Activated CD4-positive, alpha-beta memory T cell treated with anti-CD3 and anti-CD28 coated beads for 36 hours (primary cell): ENCODE measurements at regions not wholly inside any gene's neighbourhood (a gene's known extent, or its start where the extent isn't known, plus 50 kb on each side); places are given as distances from the start of the nearest gene placed in this dataset.
"Not testable (repeated sequence)": the region's sequence is repeated elsewhere in the genome, so short reads cannot be mapped to it uniquely, and the experiment has no call there.

Source experiments
- CTCF ChIA-PET: fragments of 350-600 bp; sonication (Branson Sonifier 250); formaldehyde crosslinking; loops from one replicate; lab custom pipeline; 2021; ENCODE audit warnings: antibody characterized with exemption, inconsistent platforms; lab: Charles Lee
- POLR2A ChIA-PET: fragments of 350-600 bp; sonication (Branson Sonifier 250); formaldehyde crosslinking; loops from one replicate; lab custom pipeline; 2021; ENCODE audit warnings: antibody characterized with exemption; lab: Charles Lee
- DNase-seq: peaks from one replicate; pipeline ENCODE4 v3.0.0-alpha.2; 2020
- H3K27ac Mint-ChIP-seq: one replicate; pipeline ENCODE4 v1.8.0; 2021; ENCODE audit warnings: mixed read lengths
- H3K27me3 Mint-ChIP-seq: one replicate; pipeline ENCODE4 v1.8.0; 2021; ENCODE audit warnings: mixed read lengths
- H3K36me3 Mint-ChIP-seq: one replicate; pipeline ENCODE4 v1.8.0; 2021; ENCODE audit warnings: mixed read lengths
- H3K4me1 Mint-ChIP-seq: one replicate; pipeline ENCODE4 v1.8.0; 2021; ENCODE audit warnings: low read depth, mixed read lengths
- H3K4me3 Mint-ChIP-seq: one replicate; pipeline ENCODE4 v1.8.0; 2021; ENCODE audit warnings: mild to moderate bottlenecking, mixed read lengths
- H3K9me3 Mint-ChIP-seq: one replicate; pipeline ENCODE4 v1.8.0; 2021; ENCODE audit warnings: mixed read lengths
- intact Hi-C: fragments of 100-400 bp; cut with micrococcal nuclease; formaldehyde crosslinking; loops from one replicate; pipeline ENCODE4 v1.15.1; 2023

DNA sequence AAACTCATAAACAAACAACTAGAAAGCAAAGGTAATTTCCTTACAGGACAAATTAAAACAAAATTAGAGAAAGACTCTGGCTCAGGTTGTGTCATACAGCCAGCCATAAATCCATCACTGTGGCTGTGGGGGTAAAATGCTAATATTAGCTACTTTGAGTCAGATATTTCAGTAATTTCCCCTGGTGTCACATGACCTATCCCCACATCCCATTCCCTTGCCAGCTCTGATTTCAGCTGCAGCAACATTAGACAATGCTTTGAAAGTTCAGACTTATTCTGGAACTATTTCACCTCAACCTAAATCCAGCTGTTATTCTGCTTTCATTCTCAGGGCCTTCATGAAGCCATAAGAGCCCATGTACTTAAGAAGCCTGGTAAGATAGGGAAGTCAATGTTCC, 55.3 kb downstream of the RPL10L start:
- Mint-ChIP-seq H3K9me3 (peaks cover 5% of the 10 kb centered on the region), H3K27me3 (no peaks in the 10 kb centered on the region), H3K4me3 (no peak overlapping the region), H3K4me1 (peaks cover 2% of the 10 kb centered on the region), H3K36me3 (no peaks in the 10 kb centered on the region), H3K27ac (no peak overlapping the region)
- intact Hi-C loops: no loop called here
- ChIA-PET POLR2A (no interaction called here), CTCF (no interaction called here)
- no peak for DNase-seq

GRCh38 chr14:46582826-46583225, 68.8 kb downstream of the RPL10L start:
- H3K4me1 Mint-ChIP-seq: no peaks in the 10 kb centered on the region
- CTCF ChIA-PET: no interaction called here

DNA sequence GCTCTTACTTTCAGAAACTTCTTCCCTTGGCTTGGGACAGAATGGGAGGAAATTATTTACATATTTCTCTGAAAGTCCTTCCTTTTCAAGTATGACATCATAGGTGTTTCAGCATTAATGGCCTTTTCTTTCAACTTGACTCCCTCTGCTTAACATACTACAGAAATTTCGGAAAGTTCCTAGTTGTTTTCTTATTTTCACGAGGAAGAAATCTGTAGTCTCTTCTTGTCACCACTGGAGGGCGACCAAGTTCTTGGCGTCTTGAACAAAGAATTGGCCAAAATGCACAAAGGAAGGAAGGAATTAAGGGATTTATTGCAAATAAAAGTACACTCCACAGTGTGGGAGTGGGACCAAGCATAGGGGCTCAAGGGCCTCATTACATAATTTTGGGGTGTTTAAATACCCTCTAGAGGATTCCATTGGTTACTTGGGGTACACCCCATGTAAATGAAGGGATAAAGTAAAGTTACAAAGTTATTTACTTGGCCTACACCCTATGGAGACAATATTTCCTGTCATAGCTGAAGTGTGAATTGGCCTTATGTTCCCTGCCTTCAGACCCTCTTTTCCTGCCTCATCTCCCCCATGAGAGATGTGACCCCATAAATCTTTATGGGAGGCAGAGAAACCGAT, 70.4 kb downstream of the RPL10L start:
- no peak for DNase-seq
- no peaks in the 10 kb centered on the region for H3K27me3 Mint-ChIP-seq
- intact Hi-C loops: loop anchor here (5.0 kb wide), 1 partner anchor 696 kb away; no protein-coding TSS in a partner anchor
- H3K36me3 Mint-ChIP-seq: no peaks in the 10 kb centered on the region
- H3K4me1 Mint-ChIP-seq: no peaks in the 10 kb centered on the region
- POLR2A ChIA-PET: no interaction called here
- peaks cover 3% of the 10 kb centered on the region for H3K9me3 Mint-ChIP-seq
- H3K4me3 Mint-ChIP-seq: no peak overlapping the region
- no peak overlapping the region for H3K27ac Mint-ChIP-seq
- CTCF ChIA-PET: interaction anchor here (0.8 to 1.0 kb wide), 3 partner anchors 9 to 698 kb away, joined by 3 to 7 read pairs (median 4); no protein-coding TSS in a partner anchor

More at GRCh38 chr14:46582826-46583225, 68.8 kb downstream of the RPL10L start:
- Mint-ChIP-seq H3K36me3 (no peaks in the 10 kb centered on the region), H3K27ac (no peak overlapping the region), H3K9me3 (peaks cover 3% of the 10 kb centered on the region), H3K27me3 (no peaks in the 10 kb centered on the region), H3K4me3 (no peak overlapping the region)
- DNase-seq: no peak
- intact Hi-C loops: loop anchor here (5.0 kb wide), 1 partner anchor 694 kb away; no protein-coding TSS in a partner anchor
- POLR2A ChIA-PET: no interaction called here

- no peaks in the 10 kb centered on the region for H3K27me3 Mint-ChIP-seq
- intact Hi-C loops: no loop called here
- no peaks in the 10 kb centered on the region for H3K9me3 Mint-ChIP-seq
- H3K4me1 Mint-ChIP-seq: no peaks in the 10 kb centered on the region
- H3K27ac Mint-ChIP-seq: no peak overlapping the region
- ChIA-PET POLR2A (no interaction called here), CTCF (interaction anchor here (0.6 kb wide), 1 partner anchor 20 kb away, joined by 3 read pairs; no protein-coding TSS in a partner anchor)
- no peak for DNase-seq
- H3K4me3 Mint-ChIP-seq: no peak overlapping the region
- H3K36me3 Mint-ChIP-seq: no peaks in the 10 kb centered on the region
These were observed 76.6 kb downstream of the RPL10L start for GRCh38 chr14:46574978-46575375.

DNA sequence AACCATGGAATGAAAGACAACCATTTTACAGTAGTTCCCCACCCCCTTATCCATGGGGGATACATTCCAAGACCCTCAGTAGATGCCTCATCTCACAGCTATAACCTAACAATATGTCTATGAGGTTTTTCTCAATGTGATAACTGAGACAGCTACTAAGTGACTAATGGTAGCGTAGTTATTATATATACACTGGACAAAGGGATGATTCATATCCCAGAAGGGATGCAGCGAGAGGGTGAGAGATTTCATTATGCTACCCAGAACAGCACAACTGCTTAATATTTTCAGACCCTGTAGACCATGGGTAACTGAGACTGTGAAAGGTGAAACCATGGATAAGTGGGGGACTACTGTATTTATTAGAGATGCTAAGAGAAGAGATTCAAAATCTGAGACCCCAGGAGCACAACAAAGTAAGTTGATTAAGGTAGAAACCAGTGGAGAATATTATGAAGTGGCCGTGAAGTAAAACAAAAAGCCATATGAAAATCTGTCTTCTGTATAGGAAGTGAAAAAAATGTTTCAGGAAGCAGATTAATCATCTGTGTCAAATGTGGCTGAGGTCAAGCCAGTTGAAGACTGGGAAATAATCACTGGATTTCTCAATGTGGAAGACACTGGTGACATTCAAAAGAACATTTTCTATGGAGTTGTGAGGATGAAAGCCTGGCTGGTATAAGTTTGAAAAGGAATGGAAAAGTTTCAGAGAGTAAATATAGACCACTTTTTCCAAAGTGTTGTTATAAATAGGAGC, 77.2 kb downstream of the RPL10L start:
- DNase-seq: no peak
- no peaks in the 10 kb centered on the region for H3K9me3 Mint-ChIP-seq
- H3K36me3 Mint-ChIP-seq: no peaks in the 10 kb centered on the region
- H3K4me1 Mint-ChIP-seq: no peaks in the 10 kb centered on the region
- POLR2A ChIA-PET: no interaction called here
- CTCF ChIA-PET: no interaction called here
- no peaks in the 10 kb centered on the region for H3K27me3 Mint-ChIP-seq
- intact Hi-C loops: no loop called here
- no peak overlapping the region for H3K27ac Mint-ChIP-seq
- H3K4me3 Mint-ChIP-seq: no peak overlapping the region

DNA sequence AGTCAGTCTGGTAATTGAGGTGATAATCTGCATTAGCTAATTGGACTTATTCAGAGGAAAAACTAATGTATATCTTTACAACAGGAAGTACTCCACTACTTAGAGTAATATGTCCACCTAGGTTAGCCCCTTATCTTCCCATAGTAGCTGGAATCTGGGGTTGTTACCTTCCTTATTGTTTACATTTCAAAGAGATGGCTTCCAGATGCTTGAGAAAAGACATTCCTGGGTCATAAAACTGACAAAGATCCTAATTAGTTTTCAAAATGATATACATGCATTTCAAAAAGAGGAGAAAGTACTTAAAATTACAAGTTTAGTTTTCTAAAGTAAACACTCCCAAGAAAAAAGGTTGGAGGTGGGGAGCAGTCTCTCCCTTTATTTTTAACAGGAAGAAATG, 78.1 kb downstream of the RPL10L start:
- Mint-ChIP-seq H3K27ac (no peak overlapping the region), H3K36me3 (no peaks in the 10 kb centered on the region), H3K9me3 (no peaks in the 10 kb centered on the region), H3K4me3 (no peak overlapping the region), H3K27me3 (no peaks in the 10 kb centered on the region), H3K4me1 (no peaks in the 10 kb centered on the region)
- no peak for DNase-seq
- ChIA-PET CTCF (no interaction called here), POLR2A (no interaction called here)
- intact Hi-C loops: no loop called here

- ChIA-PET POLR2A (no interaction called here), CTCF (no interaction called here)
- Mint-ChIP-seq H3K4me1 (no peaks in the 10 kb centered on the region), H3K36me3 (no peaks in the 10 kb centered on the region), H3K4me3 (no peak overlapping the region), H3K27me3 (no peaks in the 10 kb centered on the region), H3K27ac (no peak overlapping the region), H3K9me3 (peaks cover 4% of the 10 kb centered on the region)
- intact Hi-C loops: no loop called here
- DNase-seq: no peak
These were observed 79.6 kb downstream of the RPL10L start for GRCh38 chr14:46571970-46572369.

GRCh38 chr14:46568161-46568560, 83.4 kb downstream of the RPL10L start:
- H3K27ac Mint-ChIP-seq, H3K9me3 Mint-ChIP-seq, H3K4me1 Mint-ChIP-seq, intact Hi-C loops, H3K36me3 Mint-ChIP-seq, H3K27me3 Mint-ChIP-seq, DNase-seq, POLR2A ChIA-PET, H3K4me3 Mint-ChIP-seq: not testable (repeated sequence)
- CTCF ChIA-PET: interaction anchor here (1.4 kb wide), 1 partner anchor 12 kb away, joined by 4 read pairs; no protein-coding TSS in a partner anchor

DNA sequence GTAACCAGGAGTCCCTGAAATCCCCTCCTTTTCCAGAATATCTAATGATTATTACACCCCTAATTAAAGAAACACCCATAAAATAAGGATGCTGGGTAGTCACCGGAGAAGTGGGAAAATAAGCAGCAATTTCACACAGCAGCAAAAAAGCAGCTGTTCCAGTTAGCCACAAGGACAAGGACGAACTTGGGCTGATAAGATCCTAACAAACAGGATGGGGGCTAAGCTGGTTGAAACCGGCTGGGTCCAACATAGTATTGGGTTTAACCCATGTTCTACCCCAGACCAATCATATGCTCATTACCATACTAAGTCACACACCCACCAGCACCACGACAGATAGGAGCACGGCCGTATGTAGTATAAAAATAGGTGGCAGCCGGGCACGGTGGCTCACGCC, 100.7 kb downstream of the RPL10L start:
- no peak for DNase-seq
- H3K27me3 Mint-ChIP-seq: no peaks in the 10 kb centered on the region
- intact Hi-C loops: no loop called here
- H3K4me3 Mint-ChIP-seq: no peak overlapping the region
- ChIA-PET POLR2A (no interaction called here), CTCF (no interaction called here)
- H3K9me3 Mint-ChIP-seq: peaks cover 31% of the 10 kb centered on the region
- H3K4me1 Mint-ChIP-seq: no peaks in the 10 kb centered on the region
- H3K27ac Mint-ChIP-seq: no peak overlapping the region
- no peaks in the 10 kb centered on the region for H3K36me3 Mint-ChIP-seq

GRCh38 chr14:46540986-46541385, 110.6 kb downstream of the RPL10L start:
- H3K9me3 Mint-ChIP-seq: peaks cover 8% of the 10 kb centered on the region
- H3K4me3 Mint-ChIP-seq: no peak overlapping the region
- H3K36me3 Mint-ChIP-seq: no peaks in the 10 kb centered on the region
- ChIA-PET POLR2A (no interaction called here), CTCF (interaction anchor here (0.6 kb wide), 1 partner anchor 46 kb away, joined by 3 read pairs; no protein-coding TSS in a partner anchor)
- DNase-seq: no peak
- H3K27me3 Mint-ChIP-seq: no peaks in the 10 kb centered on the region
- intact Hi-C loops: no loop called here
- no peaks in the 10 kb centered on the region for H3K4me1 Mint-ChIP-seq
- no peak overlapping the region for H3K27ac Mint-ChIP-seq

GRCh38 chr14:46519121-46519520, 132.5 kb downstream of the RPL10L start:
- POLR2A ChIA-PET: no interaction called here
- H3K4me3 Mint-ChIP-seq: no peak overlapping the region
- CTCF ChIA-PET: no interaction called here
- H3K27ac Mint-ChIP-seq: no peak overlapping the region
- no peaks in the 10 kb centered on the region for H3K4me1 Mint-ChIP-seq
- intact Hi-C loops: no loop called here
- H3K36me3 Mint-ChIP-seq: no peaks in the 10 kb centered on the region
- no peaks in the 10 kb centered on the region for H3K27me3 Mint-ChIP-seq
- peaks cover 3% of the 10 kb centered on the region for H3K9me3 Mint-ChIP-seq
- no peak for DNase-seq

DNA sequence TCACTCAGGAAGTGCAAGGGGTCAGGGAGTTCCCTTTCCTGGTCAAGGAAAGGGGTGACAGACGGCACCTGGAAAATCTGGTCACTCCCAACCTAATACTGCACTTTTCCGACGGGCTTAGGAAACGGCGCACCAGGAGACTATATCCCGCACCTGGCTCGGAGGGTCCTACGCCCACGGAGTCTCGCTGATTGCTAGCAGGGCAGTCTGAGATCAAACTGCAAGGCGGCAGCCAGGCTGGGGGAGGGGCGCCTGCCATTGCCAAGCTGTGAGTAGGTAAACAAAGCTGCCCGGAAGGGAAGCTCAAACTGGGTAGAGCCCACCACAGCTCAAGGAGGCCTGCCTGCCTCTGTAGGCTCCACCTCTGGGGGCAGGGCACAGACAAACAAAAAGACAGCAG, 142.8 kb downstream of the RPL10L start:
- POLR2A ChIA-PET: not testable (repeated sequence)

More for the DNA sequence above, 142.8 kb downstream of the RPL10L start:
- H3K27ac Mint-ChIP-seq, CTCF ChIA-PET, intact Hi-C loops, H3K4me1 Mint-ChIP-seq, DNase-seq, H3K36me3 Mint-ChIP-seq, H3K27me3 Mint-ChIP-seq, H3K4me3 Mint-ChIP-seq: not testable (repeated sequence)
- peaks cover 13% of the 10 kb centered on the region for H3K9me3 Mint-ChIP-seq
